ENCODE measurements at regions not wholly inside any gene's neighbourhood (a gene's known extent, or its start where the extent isn't known, plus 50 kb on each side); places are given as distances from the start of the nearest gene placed in this dataset.

GRCh38 chr20:22420116-22420598, 164.2 kb downstream of the FOXA2 start:
- no peak overlapping the region for H3K4me3 ChIP-seq (ENCODE audit: low read depth in 1 of 3, low read length in 3 of 3)
- no peaks in the 10 kb centered on the region for H3K9me3 ChIP-seq (ENCODE audit: control insufficient read depth in 4 of 4, low read length in 3 of 4)
- 95% methylated on average over 3 of the region's 3 CpGs for WGBS
- H3K27me3 ChIP-seq (ENCODE audit: control insufficient read depth in 4 of 4, insufficient read depth in 4 of 4, low read length in 3 of 4): no peaks in the 10 kb centered on the region
- no peak overlapping the region for H3K27ac ChIP-seq (ENCODE audit: low read depth in 1 of 2, low read length in 2 of 2)
- DNase-seq (ENCODE audit: low spot score): no peak
- no peak overlapping the region for H3K9ac ChIP-seq (ENCODE audit: low read depth in 1 of 2, low read length in 2 of 2)
- peaks cover 0 to 2% (median under 1%) of the 10 kb centered on the region in 4 donors for H3K4me1 ChIP-seq (ENCODE audit: control insufficient read depth in 4 of 4, insufficient read depth in 4 of 4, low read length in 3 of 4)
- no peaks in the 10 kb centered on the region for H3K36me3 ChIP-seq (ENCODE audit: control insufficient read depth in 4 of 4, insufficient read depth in 3 of 4, low read depth in 1 of 4, low read length in 3 of 4)
- TF ChIP-seq ZBTB33 (IDR thresholded peaks at IDR 0.05): no peak
- no peak for TF ChIP-seq HNF4G (IDR thresholded peaks at IDR 0.05)
- no peak for TF ChIP-seq REST (IDR thresholded peaks at IDR 0.05)
- TF ChIP-seq JUND (IDR thresholded peaks at IDR 0.05): no peak
- TF ChIP-seq ATF3 (IDR thresholded peaks at IDR 0.05): no peak
- no peak for TF ChIP-seq HNF4A (conservative IDR thresholded peaks at IDR 0.05)
- no peak for TF ChIP-seq RXRA (IDR thresholded peaks at IDR 0.05)
- no peak for TF ChIP-seq CTCF (IDR thresholded peaks at IDR 0.05; ENCODE audit: low read depth, low read length, missing input control)
- no peak for TF ChIP-seq FOXA1 (IDR thresholded peaks at IDR 0.05)
- TF ChIP-seq TAF1 (conservative IDR thresholded peaks at IDR 0.05): no peak
- TF ChIP-seq RAD21 (IDR thresholded peaks at IDR 0.05): no peak
- TF ChIP-seq GABPA (IDR thresholded peaks at IDR 0.05 in 1 of 2, conservative IDR thresholded peaks at IDR 0.05 in 1 of 2): no peak
- no peak for TF ChIP-seq EGR1 (IDR thresholded peaks at IDR 0.05; ENCODE audit: low read depth in 2 of 2)
- no peak for TF ChIP-seq YY1 (IDR thresholded peaks at IDR 0.05)
- no peak for TF ChIP-seq MAX (IDR thresholded peaks at IDR 0.05)

GRCh38 chr20:22418738-22419137, 165.6 kb downstream of the FOXA2 start:
- 66% methylated on average over 2 of the region's 2 CpGs for WGBS
- no peak for DNase-seq (ENCODE audit: low spot score)
- Histone ChIP-seq H3K4me3 (ENCODE audit: low read depth in 1 of 3, low read length in 3 of 3) (no peak overlapping the region), H3K4me1 (ENCODE audit: control insufficient read depth in 4 of 4, insufficient read depth in 4 of 4, low read length in 3 of 4) (no peaks in the 10 kb centered on the region), H3K9me3 (ENCODE audit: control insufficient read depth in 4 of 4, low read length in 3 of 4) (no peaks in the 10 kb centered on the region), H3K36me3 (ENCODE audit: control insufficient read depth in 4 of 4, insufficient read depth in 3 of 4, low read depth in 1 of 4, low read length in 3 of 4) (no peaks in the 10 kb centered on the region), H3K9ac (ENCODE audit: low read depth in 1 of 2, low read length in 2 of 2) (no peak overlapping the region), H3K27ac (ENCODE audit: low read depth in 1 of 2, low read length in 2 of 2) (no peak overlapping the region), H3K27me3 (ENCODE audit: control insufficient read depth in 4 of 4, insufficient read depth in 4 of 4, low read length in 3 of 4) (no peaks in the 10 kb centered on the region)
- no peak for TF ChIP-seq ATF3 (IDR thresholded peaks at IDR 0.05)
- no peak for TF ChIP-seq YY1 (IDR thresholded peaks at IDR 0.05)
- no peak for TF ChIP-seq RAD21 (IDR thresholded peaks at IDR 0.05)
- TF ChIP-seq NR2F2 (IDR thresholded peaks at IDR 0.05): no peak
- peak in 1 of 2 donors; percentile 59 for TF ChIP-seq JUND (IDR thresholded peaks at IDR 0.05)
- no peak for TF ChIP-seq SP1 (IDR thresholded peaks at IDR 0.05)
- no peak for TF ChIP-seq HNF4G (IDR thresholded peaks at IDR 0.05)
- no peak for TF ChIP-seq FOXA1 (IDR thresholded peaks at IDR 0.05)
- TF ChIP-seq MAX (IDR thresholded peaks at IDR 0.05): no peak
- peak in 1 of 2 donors; percentile 38 for TF ChIP-seq RXRA (IDR thresholded peaks at IDR 0.05)
- TF ChIP-seq FOXA2 (IDR thresholded peaks at IDR 0.05): no peak
- TF ChIP-seq REST (IDR thresholded peaks at IDR 0.05): no peak
- peak in 1 of 2 donors; percentile 25 for TF ChIP-seq HNF4A (conservative IDR thresholded peaks at IDR 0.05)
- TF ChIP-seq EGR1 (IDR thresholded peaks at IDR 0.05; ENCODE audit: low read depth in 2 of 2): no peak

Measured in liver (tissue), 8 donors.